Stimulated activated CD4-positive, alpha-beta T cell treated with anti-CD3 and anti-CD28 coated beads, TNF-alpha, amount 100 ng/mL, for 1 hour (primary cell): ENCODE measurements at regions not wholly inside any gene's neighbourhood (a gene's known extent, or its start where the extent isn't known, plus 50 kb on each side); places are given as distances from the start of the nearest gene placed in this dataset.
"Not testable (repeated sequence)": the region's sequence is repeated elsewhere in the genome, so short reads cannot be mapped to it uniquely, and the experiment has no call there.

Experiments
- DNase-seq, 3 donors: peaks; one replicate each; pipeline ENCODE4 v3.0.0-alpha.2; 2020; ENCODE audit warnings: low read depth in 3 of 3, low spot score in 1 of 3

DNA sequence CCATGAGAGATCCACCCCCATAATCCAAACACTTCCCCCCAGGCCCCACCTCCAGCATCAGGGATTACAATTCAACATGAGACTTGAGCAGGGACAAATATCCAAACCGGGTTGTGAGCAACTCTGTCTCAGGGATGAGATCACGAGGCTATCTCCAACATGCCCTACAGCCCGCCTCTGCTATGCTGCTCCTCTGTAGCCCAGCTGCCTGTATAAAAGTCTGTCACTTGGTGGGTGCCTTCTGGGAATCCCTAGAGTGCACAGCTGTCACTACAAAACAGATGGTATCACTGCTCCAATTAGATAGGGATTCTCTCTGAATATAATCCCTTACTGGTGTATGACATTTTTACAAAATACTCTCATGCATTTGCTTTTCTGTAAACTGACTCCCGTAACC lies 114.9 kb upstream of the NANOS1 start:
- DNase-seq = no peak

DNA sequence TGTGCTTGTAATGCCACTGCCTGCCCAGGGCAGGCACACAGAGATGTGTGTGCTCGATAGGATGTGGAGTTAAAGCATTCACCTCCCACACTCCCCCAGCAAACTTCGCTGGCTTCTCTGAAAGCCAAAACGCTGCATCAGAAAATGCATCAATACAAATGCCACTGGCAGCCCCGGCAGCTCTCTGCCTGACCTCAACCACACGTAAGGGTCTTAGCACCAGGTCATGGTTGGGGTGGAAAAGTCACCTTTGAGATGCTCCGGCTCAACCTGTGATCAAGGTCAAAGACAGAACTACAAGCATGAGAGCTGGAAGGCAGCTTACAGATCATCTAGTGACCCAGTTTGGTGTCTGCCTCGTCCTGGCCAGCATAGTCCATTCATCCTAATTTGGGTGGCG lies 114.4 kb upstream of the NANOS1 start:
- DNase-seq = no peak

DNA sequence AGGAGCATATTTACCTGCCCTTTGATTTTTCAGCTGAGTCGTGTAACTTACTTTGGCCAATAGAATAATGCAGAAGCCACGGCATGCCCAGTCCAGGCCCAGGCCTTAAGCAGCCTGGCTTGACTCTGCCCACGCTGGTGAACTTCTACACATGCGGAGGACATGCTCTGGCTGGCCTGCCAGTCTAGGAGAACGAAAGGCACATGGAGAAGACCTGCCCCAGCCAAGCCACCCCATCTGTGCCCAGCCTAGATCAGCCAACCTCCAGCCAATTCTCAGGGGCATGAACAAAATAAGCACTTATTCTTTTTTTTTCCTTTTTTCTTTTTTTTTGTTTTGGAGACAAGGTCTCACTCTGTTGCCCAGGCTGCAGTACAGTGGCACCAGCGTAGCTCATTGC lies 112.7 kb upstream of the NANOS1 start:
- DNase-seq = no peak

DNA sequence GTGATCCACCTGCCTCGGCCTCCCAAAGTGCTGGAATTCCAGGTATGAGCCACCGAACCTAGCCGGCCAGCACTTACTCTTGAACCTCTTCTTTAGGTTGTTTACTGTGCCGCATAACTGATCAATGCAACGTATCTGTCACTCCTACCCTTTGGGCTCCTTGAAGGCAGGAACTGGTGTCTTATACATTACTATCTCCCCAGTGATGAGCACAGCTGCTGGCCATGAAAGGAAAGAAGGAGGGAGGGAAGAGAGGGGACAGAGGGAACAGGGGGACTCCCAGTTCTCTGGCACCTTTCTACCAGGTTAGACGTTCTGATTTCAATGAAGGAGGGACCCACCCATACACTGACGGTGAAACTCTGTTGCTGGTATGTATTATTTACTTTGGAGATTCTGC lies 111.8 kb upstream of the NANOS1 start:
- DNase-seq = no peak

DNA sequence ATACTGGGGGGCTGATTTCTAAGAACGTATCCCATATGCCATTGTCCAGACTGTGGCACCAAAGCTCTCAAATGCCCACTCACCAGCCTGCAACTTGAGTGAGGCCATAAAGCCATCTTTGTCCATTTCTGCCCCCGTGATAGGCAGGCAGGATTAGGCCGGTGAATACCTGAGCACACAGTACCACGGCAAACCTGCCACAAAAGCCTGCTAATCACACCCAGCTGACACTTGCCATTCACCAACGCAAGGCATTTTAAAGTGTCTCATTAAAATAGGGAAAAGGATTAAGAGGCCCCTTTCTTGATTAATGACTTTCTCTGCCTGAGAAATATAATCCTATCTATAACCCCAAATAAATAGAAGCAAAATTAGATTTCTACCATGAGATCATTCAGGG lies 111.4 kb upstream of the NANOS1 start:
- no peak for DNase-seq

DNA sequence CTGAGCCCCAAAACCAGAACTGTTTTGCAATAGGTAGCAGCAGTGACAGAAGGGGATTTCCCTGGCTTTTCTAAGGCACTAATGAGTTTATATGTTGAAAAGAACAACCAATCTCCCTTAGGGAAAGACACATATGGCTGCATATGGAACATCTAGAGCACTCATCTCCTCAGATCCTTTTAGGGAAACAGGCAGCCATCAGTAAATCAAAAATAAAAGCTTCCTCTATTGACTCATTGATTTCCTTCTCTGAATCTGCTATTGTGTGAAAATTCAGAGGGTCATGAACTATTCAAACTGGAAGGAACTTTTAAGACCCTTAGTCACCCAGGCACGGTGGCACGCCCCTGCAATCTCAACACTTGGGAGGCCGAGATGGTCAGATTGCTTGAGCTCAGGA lies 110.9 kb upstream of the NANOS1 start:
- no peak for DNase-seq

DNA sequence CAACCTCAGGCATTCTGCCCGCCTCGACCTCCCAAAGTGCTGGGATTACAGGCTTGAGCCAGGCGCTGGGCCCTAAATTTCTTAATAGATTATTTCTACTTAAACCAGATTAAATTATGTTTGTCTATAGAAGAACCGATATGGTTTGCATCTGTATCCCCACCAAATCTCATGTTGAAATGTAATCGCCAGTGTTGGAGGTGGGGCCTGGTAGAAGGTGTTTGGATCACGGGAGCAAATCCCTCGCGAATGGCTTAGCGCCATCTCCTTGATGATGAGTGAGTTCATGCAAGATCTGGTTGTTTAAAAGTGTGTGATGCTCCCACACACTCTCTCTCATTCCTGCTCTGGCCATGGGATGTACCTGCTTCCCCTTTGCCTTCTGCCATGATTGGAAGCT lies 109.3 kb upstream of the NANOS1 start:
- DNase-seq = no peak

DNA sequence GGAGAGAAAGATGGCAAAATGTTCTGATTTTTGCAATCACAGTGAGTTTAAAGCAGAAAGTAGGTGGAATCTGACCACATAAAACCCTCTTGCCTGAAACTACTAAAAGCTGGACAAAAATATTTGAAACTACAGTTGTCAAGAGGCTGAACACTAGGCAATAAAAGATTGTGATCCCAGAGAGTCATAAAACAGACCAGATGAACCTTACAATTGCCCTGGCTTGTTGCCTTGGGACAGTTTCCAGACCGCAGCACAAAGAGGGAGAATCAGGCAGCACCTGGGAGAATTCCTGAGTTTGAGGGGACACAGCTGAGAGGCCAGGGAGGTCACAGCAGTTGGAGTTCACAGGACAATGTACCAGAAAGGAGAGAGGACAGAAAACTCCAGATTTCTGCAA lies 107.3 kb upstream of the NANOS1 start:
- no peak for DNase-seq

DNA sequence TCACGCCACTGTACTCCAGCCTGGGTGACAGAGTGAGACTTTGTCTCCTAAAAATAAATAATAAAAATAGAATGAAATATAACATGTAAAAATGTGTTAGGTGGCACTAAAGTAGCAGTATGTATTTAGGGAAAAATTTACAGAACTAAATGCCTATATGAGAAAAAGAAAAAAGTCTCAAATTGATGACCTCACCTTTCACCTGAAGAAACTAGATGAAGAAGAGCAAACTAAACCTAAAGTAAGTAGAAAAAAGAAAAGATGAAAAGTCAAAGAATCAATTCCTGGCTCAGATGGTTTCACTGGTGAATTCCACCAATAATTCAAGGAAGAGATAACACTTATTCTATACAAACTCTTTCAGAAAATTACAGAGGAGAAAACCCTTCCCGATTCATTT lies 106.5 kb upstream of the NANOS1 start:
- no peak for DNase-seq

DNA sequence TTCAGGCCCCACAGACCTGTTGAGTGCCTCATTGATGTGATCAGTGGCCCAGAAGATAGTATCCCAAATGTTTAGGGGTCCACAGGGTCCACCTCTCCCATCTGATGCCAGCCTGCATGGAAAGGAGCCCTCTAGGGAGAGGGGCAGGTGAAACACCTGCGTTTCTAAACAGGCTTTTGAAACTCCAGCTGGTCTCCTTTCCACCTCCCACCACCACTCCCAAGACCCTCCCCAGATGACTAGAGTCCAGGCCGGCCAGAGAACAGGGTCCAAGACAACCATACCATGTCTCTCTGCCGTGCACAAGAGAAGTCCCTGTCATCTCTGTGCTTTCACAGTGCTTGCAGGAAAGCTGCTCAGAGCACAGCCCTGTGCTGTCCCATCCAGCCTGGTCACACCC lies 105.0 kb upstream of the NANOS1 start:
- DNase-seq = no peak

DNA sequence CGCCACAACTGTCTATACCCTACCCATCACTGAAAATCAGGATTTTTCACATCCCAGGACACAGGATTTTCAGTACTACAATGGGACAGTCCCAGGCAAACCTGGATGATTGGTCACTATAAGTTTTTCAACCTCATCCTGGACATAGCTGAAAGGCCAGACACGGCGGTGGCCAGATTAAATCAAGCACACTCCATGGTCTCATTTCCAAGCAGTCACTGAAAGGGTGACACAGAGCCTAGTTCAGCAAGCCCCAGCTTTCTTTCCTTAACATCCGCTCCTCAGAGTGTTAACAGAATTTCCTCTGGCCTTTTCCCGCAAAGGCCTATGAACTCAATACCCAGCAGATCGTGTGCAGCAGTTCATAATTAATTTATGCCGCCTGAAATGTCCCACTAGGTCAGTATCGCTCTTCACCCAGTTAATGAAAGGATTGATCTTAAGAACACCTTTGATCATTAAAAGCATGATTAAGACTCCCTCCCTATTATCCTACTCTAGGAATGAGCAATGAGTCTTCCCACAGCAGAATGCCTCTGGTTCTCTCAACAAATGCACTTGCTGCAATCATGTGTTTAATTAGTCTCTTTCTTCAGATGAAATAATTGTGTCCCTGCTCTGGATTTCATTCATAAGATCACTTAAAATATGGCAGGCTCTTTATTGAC lies 104.0 kb upstream of the NANOS1 start:
- no peak for DNase-seq

DNA sequence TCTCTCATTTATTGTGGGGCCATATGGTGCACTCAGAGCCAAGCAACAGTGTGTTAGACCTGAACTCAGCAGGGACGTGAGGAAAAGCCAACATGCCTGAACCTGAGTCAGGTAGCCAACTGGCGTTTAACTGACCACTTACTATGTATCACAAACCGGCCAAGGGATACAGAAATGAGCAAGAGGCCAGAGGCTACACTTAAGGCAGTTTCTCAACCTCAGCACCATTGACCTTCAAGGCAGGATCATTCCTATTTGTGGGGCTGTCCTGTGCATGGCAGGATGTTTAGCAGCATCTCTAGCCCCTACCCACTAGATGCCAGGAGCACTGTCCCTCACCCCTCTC lies 103.5 kb upstream of the NANOS1 start:
- DNase-seq = no peak

DNA sequence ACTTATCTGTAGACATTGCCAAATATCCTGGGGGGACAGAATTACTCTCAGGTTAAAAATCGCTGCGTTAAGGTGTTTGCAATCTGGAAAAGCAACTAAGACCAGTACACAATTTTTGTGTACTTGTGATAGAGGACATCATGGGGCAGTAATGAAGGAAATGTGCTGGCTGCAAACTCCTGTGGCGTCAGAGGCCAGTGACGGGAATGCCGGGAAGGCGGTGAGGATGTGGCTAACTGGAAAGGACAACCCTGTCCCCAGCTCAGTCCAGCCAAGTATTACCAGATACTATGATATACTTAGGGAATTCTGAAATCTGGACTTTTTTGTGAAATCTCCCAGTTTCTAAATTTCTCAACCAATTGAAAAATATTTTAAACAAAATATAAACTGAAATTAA lies 103.1 kb upstream of the NANOS1 start:
- no peak for DNase-seq

DNA sequence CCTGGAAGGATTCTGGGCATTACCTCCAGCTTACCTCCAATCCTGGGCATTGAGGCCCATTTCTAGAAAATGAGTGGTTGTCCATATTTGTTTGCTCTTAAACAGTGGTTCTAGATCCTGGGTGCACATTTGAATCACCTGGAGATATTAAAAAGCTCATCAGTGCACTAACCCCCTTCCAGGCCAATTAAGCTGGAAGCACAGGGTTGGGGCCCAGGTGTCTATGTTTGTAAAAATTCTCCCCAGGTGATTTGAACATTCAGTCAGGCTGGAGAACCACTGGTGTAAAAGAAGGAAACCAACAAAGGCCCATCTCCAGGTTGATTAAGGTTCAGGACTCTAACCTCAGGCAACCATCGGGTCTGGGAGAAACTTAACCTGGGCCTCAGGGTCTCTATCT lies 102.6 kb upstream of the NANOS1 start:
- DNase-seq = no peak

DNA sequence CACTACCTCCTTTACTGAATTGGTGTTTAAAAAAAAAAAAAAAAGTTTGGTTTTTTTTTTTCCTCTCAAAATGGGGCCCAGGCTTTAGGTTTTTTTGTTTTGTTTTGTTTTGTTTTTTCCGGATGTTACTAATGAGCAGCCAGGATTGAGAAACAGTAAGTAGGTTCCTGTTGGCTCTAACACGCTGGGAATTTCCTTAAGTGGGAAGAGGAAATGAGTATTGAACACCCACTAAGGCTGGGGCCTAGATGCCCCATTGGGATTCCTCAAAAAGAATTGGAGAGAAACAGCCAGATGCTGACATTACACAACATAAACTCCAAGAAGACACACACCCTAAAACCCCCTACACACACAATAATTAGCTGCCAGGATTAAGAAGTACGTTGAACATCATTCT lies 102.2 kb upstream of the NANOS1 start:
- no peak for DNase-seq

DNA sequence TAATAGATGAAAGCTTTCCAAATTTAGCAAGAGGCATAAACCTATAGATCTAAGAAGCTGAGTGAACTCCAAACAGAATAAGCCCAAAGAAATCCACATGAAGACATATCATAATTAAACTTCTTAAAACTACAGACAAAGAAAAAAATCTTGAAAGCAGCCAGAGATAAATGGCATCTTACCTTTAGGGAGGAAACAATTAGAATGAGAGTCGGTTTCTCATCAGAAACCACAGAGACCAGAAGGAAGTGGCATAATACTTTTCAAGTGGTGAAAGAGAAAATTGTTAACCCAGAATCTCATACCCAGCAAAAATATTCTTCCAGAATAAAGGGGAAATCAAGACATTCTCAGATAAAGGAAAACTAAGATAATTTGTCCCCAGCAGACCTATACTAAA lies 98.9 kb upstream of the NANOS1 start:
- no peak for DNase-seq

DNA sequence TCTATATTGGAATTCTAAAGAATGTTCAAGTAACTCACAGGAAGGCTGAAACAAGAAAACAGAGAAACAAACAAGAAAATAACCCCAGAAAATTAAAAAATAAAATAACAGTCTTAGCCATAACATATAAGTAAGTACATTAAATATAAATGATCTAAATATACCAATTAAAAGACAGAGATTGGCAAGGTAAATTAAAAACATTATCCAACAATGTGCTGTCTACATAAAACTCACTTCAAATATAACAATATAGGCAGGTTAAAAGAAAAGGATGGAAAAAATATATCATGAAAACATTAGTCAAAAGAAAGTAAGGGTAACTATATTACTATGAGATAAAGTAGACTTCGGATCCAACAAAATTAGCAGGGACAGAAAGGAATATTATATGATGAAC lies 98.1 kb upstream of the NANOS1 start:
- no peak for DNase-seq

DNA sequence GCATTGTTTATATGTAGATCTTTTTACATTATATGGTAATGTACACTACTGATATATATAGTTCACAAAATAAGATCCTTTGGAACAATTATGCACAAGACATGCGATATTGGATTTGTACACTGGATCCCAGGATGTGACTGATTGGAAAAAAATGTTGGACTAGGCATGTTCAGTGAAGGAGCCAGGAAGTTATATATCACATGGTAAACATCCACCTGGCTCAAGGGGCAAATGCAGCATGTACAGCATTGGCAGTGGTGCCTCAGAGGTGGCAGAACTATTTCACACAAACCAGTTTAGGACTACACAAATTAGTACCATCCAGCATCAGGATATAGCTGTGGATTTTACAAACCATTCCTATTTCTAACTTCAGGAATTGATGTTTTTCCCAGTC lies 97.4 kb upstream of the NANOS1 start:
- not testable (repeated sequence) for DNase-seq

DNA sequence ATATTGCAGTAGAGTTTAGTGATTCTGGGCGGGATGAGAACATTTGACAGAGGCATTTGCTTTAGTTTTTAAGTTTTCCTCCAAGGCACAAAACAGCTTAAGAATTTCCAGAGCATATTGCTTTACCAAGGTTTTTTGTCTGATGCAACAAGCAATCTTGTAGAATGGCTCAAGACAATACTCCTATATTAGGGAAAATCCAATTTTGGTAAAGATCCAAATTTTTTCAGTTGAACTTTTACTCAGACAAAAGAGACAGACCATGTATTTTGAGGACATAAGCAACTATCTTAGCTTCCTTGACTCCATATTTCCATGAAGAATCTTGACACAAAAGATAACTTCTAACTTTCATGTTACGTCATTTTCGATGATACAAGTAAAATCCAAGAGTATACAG lies 92.3 kb upstream of the NANOS1 start:
- no peak for DNase-seq

DNA sequence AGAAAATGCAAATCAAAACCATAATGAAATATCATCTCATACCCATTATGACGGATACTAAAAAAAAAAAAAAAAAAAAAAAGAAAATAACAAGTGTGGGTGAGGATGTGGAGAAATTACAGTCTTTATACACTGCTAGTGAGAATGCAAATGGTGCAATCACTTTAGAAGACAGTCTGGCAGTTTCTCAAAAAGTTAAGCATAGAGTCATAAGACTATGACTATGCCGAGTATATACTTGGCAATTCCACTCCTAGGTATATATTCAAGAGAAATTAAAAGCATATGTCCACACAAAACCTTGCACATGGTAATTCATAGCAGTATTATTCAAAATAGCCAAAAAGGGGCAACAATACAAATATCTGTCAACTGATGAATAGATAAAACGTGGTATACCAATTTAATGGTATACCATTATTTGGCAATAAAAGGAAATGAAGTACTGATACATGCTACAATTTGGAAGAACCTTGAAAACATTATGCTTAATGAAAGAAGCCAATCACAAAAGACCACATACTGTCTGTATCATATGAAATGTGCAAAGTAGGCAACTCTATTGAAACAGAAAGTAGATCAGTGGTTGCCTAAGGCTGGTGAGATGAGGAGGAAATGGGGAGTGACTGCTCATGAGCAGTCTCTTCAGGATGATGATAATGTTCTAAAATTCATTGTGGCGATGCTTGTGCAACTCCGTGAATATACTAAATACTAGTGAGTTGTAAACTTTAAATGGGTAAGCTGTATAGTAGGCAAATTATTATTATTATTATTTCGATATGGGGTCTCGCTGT lies 90.1 kb upstream of the NANOS1 start:
- DNase-seq = no peak

DNA sequence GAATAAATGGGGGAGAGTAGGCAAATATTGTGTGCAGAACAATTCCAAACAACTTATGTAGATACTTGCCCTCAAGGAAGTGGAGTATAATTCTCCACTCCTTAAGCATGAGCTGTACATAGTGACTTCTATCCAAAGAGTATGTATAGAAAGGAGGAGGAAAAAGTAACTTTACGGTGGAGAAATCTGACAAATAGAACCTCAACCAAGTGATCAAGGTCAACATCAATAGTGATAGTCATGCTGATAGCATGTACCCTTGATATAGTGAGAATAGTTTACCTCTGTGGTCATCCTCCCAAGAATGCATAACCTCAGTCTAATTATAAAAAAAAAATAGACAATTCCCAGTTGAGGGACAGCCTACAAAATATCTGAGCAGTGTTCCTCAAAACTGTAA lies 89.1 kb upstream of the NANOS1 start:
- DNase-seq = no peak

DNA sequence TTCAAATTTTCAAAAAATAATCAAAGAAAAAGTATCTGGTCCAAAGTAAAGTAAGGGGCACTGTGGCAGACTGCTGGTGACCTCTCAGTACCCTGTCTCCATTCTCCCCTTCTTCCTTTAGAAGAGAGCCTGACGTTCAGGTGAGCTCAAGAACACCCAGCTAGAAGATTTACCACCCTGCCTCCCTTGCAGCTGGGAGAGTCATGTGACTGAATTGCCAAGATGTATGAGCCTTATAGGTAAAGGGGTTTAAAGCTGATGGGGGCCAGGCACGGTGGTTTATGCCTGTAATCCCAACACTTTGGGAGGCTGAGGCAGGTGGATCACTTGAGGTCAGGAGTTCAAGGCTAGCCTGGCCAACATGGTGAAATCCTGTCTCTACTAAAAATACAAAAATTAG lies 86.3 kb upstream of the NANOS1 start:
- DNase-seq = no peak

DNA sequence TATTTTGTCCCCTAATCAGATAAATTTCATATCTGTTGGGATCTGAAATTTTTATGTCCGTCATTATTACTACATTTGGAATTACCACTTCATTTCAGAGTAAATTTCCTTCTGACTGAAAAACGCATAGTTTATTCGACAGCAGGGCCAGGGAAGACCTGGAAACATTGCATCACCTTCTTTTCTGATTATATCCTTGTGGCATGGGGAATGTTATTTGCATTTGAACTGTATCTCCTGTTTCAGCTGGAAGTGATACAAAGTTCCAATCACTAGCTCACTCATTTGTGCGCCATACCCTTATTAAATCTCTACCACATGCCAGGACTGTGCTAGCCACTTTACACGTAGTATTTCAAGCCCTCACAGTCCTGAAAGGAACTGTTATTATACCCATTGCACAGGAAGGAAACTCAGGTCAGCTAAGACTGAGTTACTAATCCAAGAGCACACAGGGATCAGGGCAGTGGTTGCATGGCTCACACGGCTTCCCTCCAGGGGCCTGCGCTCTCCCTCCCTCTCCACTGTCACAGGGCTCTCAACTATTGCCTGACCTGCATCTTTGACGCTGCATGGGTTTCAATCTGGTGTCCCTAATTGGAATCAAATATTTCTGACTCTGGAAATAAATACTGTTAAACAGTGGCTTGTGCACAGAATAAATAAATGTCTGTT lies 84.4 kb upstream of the NANOS1 start:
- no peak for DNase-seq
